Activated T-helper 1 cell treated with anti-CD3 and anti-CD28 coated beads, Interleukin-2, amount 50 U/mL, for 16 hours (primary cell): ENCODE measurements at regions not wholly inside any gene's neighbourhood (a gene's known extent, or its start where the extent isn't known, plus 50 kb on each side); places are given as distances from the start of the nearest gene placed in this dataset.

Experiments used
- DNase-seq, 2 donors: peaks; one replicate each; pipeline ENCODE4 v3.0.0-alpha.2; 2020; ENCODE audit warnings: low read depth in 1 of 2, low spot score in 1 of 2

- DNase-seq, result no peak
Measured at GRCh38 chr2:204470178-204470620, 75.1 kb upstream of the PARD3B start.

GRCh38 chr2:204470621-204471196 lies 74.6 kb upstream of the PARD3B start:
- no peak for DNase-seq

GRCh38 chr2:204472375-204472774 lies 72.9 kb upstream of the PARD3B start:
- no peak for DNase-seq

GRCh38 chr2:204473224-204473623 lies 72.1 kb upstream of the PARD3B start:
- DNase-seq, result no peak

GRCh38 chr2:204475399-204475798 lies 69.9 kb upstream of the PARD3B start:
- no peak for DNase-seq

GRCh38 chr2:204477358-204477950 lies 67.8 kb upstream of the PARD3B start:
- no peak for DNase-seq

GRCh38 chr2:204479557-204479956 lies 65.7 kb upstream of the PARD3B start:
- DNase-seq, result no peak

- DNase-seq, result no peak
Measured at GRCh38 chr2:204480676-204481075, 64.6 kb upstream of the PARD3B start.

- DNase-seq, result no peak
Measured at GRCh38 chr2:204483608-204484081, 61.6 kb upstream of the PARD3B start.

- DNase-seq, result no peak
Measured at GRCh38 chr2:204486321-204486720, 59.0 kb upstream of the PARD3B start.

- no peak for DNase-seq
Measured at GRCh38 chr2:204486805-204487204, 58.5 kb upstream of the PARD3B start.

GRCh38 chr2:204487447-204488229 lies 57.6 kb upstream of the PARD3B start:
- DNase-seq, result no peak

GRCh38 chr2:204491528-204491927 lies 53.7 kb upstream of the PARD3B start:
- no peak for DNase-seq

- DNase-seq, result no peak
Measured at GRCh38 chr2:204492417-204492816, 52.9 kb upstream of the PARD3B start.

GRCh38 chr2:204494681-204495080 lies 50.6 kb upstream of the PARD3B start:
- DNase-seq, result no peak

GRCh38 chr2:204495381-204495780 lies 49.9 kb upstream of the PARD3B start:
- DNase-seq, result no peak
